H1 (cell line): ENCODE measurements at regions not wholly inside any gene's neighbourhood (a gene's known extent, or its start where the extent isn't known, plus 50 kb on each side); places are given as distances from the start of the nearest gene placed in this dataset.

Experiments used
- ASH2L ChIP-seq: fragments of 200-600, 300-600 bp; sonication (generic); IDR thresholded peaks from one replicate; pipeline ENCODE4 v1.7.1; 2017; ENCODE audit warnings: low read length
- CEBPB ChIP-seq: IDR thresholded peaks from 2 replicates; pipeline ENCODE4 v1.6.1; 2012; ENCODE audit warnings: low read depth, low read length
- CHD1 ChIP-seq: IDR thresholded peaks from 2 replicates; pipeline ENCODE4 v1.6.1; 2012; ENCODE audit warnings: low read depth, low read length, improper control_type of control experiment
- CTCF ChIP-seq, 3 experiments: IDR thresholded peaks; 1 replicate in 2 of 3; 2 replicates in 1 of 3; pipeline versions ENCODE4 v1.5.1 to v1.6.1; 2011; ENCODE audit warnings: low read length in 3 of 3, mild to moderate bottlenecking in 3 of 3, inconsistent platforms in 2 of 3, low read depth in 1 of 3, moderate library complexity in 1 of 3; ENCODE audit not compliant: insufficient read depth in 1 of 3; ENCODE audit errors: control extremely low read depth in 1 of 3
- GABPA ChIP-seq: IDR thresholded peaks from 2 replicates; pipeline ENCODE4 v1.6.1; 2011; ENCODE audit warnings: mild to moderate bottlenecking, low read length, moderate library complexity, borderline replicate concordance; ENCODE audit not compliant: insufficient read depth
- POLR2AphosphoS5 ChIP-seq: IDR thresholded peaks from 2 replicates; pipeline ENCODE4 v1.6.1; 2011; ENCODE audit warnings: low read depth, low read length
- POU5F1 ChIP-seq: IDR thresholded peaks from 2 replicates; pipeline ENCODE4 v1.6.1; 2011; ENCODE audit warnings: low read depth, mild to moderate bottlenecking, low read length, moderate library complexity
- RNF2 ChIP-seq: fragments of 200-900, 300-1000 bp; sonication (generic); IDR thresholded peaks from 2 replicates; pipeline ENCODE4 v1.7.1; 2016; ENCODE audit warnings: borderline replicate concordance, low read depth, mild to moderate bottlenecking, antibody characterized with exemption, low read length; ENCODE audit not compliant: poor library complexity, severe bottlenecking; ENCODE audit errors: missing control alignments
- RXRA ChIP-seq: IDR thresholded peaks from 2 replicates; pipeline ENCODE4 v1.6.1; 2011; ENCODE audit warnings: low read depth, mild to moderate bottlenecking, low read length, moderate library complexity; ENCODE audit not compliant: insufficient read depth
- SIX5 ChIP-seq: IDR thresholded peaks from 2 replicates; pipeline ENCODE4 v1.6.1; 2011; ENCODE audit warnings: mild to moderate bottlenecking, low read depth, low read length

GRCh38 chr15:37550360-37551024, 383.9 kb upstream of the TMCO5A start (continued):
- no peak for TF ChIP-seq CTCF (IDR thresholded peaks at IDR 0.05; ENCODE audit: control extremely low read depth in 1 of 3, insufficient read depth in 1 of 3, low read depth in 1 of 3, low read length in 3 of 3)
- no peak for TF ChIP-seq POU5F1
- TF ChIP-seq RXRA = no peak
- TF ChIP-seq RNF2 = no peak
- no peak for TF ChIP-seq GABPA
- TF ChIP-seq CEBPB = no peak
- no peak for TF ChIP-seq SIX5
- TF ChIP-seq CHD1 = no peak
- TF ChIP-seq POLR2AphosphoS5 = no peak
- TF ChIP-seq ASH2L = no peak
